DND-41 (cell line): ENCODE measurements at regions not wholly inside any gene's neighbourhood (a gene's known extent, or its start where the extent isn't known, plus 50 kb on each side); places are given as distances from the start of the nearest gene placed in this dataset.

Source experiments
- ATAC-seq: fragments of 200-7000 bp; cut with Tn5 transposase; 3 replicates; pipeline ENCODE4 v1.9.1; 2021; ENCODE audit warnings: low read depth; ENCODE audit not compliant: insufficient read depth
- DNase-seq: peaks from one replicate; pipeline ENCODE4 v3.0.0-alpha.2; 2020
- H2AFZ ChIP-seq: 2 replicates; pipeline ENCODE4 v1.6.0; 2012; ENCODE audit warnings: low read depth, low read length
- H3K27ac ChIP-seq: 2 replicates; pipeline ENCODE4 v1.5.1; 2012; ENCODE audit warnings: low read length, inconsistent platforms
- H3K27me3 ChIP-seq: fragments of 200-600 bp; sonication (generic); 2 replicates; pipeline ENCODE4 v1.6.0; 2012; ENCODE audit warnings: low read length, mild to moderate bottlenecking, inconsistent platforms; ENCODE audit not compliant: insufficient read depth, poor library complexity
- H3K36me3 ChIP-seq: 2 replicates; pipeline ENCODE4 v1.5.1; 2012; ENCODE audit warnings: low read length, inconsistent platforms; ENCODE audit not compliant: insufficient read depth
- H3K4me1 ChIP-seq: 2 replicates; pipeline ENCODE4 v1.5.1; 2012; ENCODE audit warnings: mild to moderate bottlenecking, low read length; ENCODE audit not compliant: insufficient read depth
- H3K4me2 ChIP-seq: 2 replicates; pipeline ENCODE4 v1.6.0; 2012; ENCODE audit warnings: mild to moderate bottlenecking, moderate library complexity, low read length, inconsistent platforms; ENCODE audit not compliant: insufficient read depth
- H3K4me3 ChIP-seq, 2 experiments: fragments of 200-600 bp in 1 of 2; shearing (Covaris generic) in 1 of 2; 2 replicates each; pipeline ENCODE4 v1.5.1; 2012 to 2016; ENCODE audit warnings: inconsistent platforms in 2 of 2, low read length in 2 of 2, mild to moderate bottlenecking in 2 of 2, low read depth in 1 of 2, moderate library complexity in 1 of 2
- H3K79me2 ChIP-seq: 2 replicates; pipeline ENCODE4 v1.6.0; 2012; ENCODE audit warnings: low read length, inconsistent platforms; ENCODE audit not compliant: insufficient read depth
- H3K9ac ChIP-seq: 2 replicates; pipeline ENCODE4 v1.6.0; 2012; ENCODE audit warnings: low read depth, mild to moderate bottlenecking, inconsistent platforms, low read length, moderate library complexity
- H3K9me3 ChIP-seq: 2 replicates; pipeline ENCODE4 v1.5.1; 2012; ENCODE audit warnings: low read length, moderate library complexity, mild to moderate bottlenecking, inconsistent platforms; ENCODE audit not compliant: insufficient read depth, severe bottlenecking
- H4K20me1 ChIP-seq: 2 replicates; pipeline ENCODE4 v1.6.0; 2012; ENCODE audit warnings: low read length; ENCODE audit not compliant: insufficient read depth
- EZH2 ChIP-seq: IDR thresholded peaks from 3 replicates; pipeline ENCODE4 v1.6.1; 2012; ENCODE audit warnings: borderline replicate concordance, low read depth, mild to moderate bottlenecking, moderate library complexity, low read length, inconsistent platforms; ENCODE audit not compliant: severe bottlenecking
- TF ChIP-seq, protein P1 (sequence below): IDR thresholded peaks from 2 replicates; pipeline ENCODE4 v1.5.1; 2012; ENCODE audit warnings: borderline replicate concordance, low read length, moderate library complexity, mild to moderate bottlenecking; ENCODE audit not compliant: poor library complexity, severe bottlenecking; ENCODE audit errors: extremely low read depth

DNA sequence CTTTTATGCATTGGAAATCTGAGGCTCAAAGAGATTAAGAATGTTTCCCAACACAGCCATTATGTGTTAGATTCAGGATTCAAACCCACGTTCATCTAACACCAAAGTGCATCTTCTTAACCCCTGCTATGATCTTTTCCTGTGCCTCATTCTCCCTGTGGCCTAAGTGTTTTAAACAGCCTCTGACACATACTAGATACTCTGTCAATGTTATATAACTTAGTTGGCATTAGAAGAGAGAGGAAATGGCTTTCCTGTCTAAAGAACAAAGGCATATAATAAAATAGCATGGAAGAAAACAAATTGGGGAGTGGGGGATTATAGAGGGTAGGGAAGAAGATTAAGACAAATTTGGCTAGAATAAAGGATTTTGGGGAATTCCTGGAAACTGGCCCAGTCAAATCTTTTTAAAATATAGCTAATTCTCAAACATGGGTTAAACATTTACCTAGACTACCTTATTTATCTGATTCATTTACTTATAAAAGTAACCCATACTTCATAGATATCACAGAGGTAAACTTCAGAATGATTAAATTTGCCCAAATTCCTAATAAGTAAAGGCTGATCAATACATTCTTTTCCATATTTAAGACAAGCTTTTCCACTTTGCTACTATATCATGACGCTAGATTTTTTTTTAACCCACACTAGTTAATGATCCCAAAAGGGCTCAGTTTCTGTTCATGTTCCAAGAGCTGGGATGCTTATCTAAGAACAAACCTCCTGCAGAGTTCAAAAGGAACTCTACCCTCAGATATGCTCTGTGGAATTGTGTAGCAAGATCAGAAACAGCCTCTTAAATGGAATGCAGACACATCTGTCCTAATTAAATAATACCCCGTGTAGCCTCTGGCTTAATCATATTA is 122.9 kb upstream of the PTPRG start:
- no peak for DNase-seq
- TF ChIP-seq EZH2, result no peak
- TF ChIP-seq, protein P1, sequence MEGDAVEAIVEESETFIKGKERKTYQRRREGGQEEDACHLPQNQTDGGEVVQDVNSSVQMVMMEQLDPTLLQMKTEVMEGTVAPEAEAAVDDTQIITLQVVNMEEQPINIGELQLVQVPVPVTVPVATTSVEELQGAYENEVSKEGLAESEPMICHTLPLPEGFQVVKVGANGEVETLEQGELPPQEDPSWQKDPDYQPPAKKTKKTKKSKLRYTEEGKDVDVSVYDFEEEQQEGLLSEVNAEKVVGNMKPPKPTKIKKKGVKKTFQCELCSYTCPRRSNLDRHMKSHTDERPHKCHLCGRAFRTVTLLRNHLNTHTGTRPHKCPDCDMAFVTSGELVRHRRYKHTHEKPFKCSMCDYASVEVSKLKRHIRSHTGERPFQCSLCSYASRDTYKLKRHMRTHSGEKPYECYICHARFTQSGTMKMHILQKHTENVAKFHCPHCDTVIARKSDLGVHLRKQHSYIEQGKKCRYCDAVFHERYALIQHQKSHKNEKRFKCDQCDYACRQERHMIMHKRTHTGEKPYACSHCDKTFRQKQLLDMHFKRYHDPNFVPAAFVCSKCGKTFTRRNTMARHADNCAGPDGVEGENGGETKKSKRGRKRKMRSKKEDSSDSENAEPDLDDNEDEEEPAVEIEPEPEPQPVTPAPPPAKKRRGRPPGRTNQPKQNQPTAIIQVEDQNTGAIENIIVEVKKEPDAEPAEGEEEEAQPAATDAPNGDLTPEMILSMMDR, result no peak
- no peak overlapping the region for H3K4me2 ChIP-seq

DNA sequence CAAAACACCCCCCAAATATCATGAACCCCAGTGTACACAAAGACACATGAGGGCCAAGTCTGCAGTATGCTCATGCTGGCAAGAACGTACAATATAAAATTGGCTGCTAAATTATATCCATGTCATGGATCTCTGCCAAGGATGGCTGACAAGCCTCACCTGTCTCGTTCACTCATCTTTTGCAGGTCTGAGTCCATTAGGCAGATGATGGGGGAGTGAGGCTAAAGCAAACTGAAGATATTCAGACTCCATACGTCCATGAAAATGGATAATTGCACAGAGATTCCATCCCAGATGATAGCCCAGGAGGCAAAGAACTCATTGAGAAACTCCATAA is 122.3 kb upstream of the PTPRG start:
- no peak for TF ChIP-seq EZH2
- TF ChIP-seq, protein P1, result no peak
- H3K9ac ChIP-seq, result no peak overlapping the region
- ATAC-seq, result no peak

More for the DNA sequence above, 122.9 kb upstream of the PTPRG start:
- ATAC-seq, result no peak
- Histone ChIP-seq H3K27me3 (no peaks in the 10 kb centered on the region), H3K36me3 (no peaks in the 10 kb centered on the region), H3K4me1 (no peaks in the 10 kb centered on the region), H3K9ac (no peak overlapping the region), H3K4me3 (no peak overlapping the region), H3K9me3 (peaks cover 3% of the 10 kb centered on the region), H4K20me1 (no peaks in the 10 kb centered on the region), H2AFZ (no peak overlapping the region), H3K79me2 (no peaks in the 10 kb centered on the region), H3K27ac (no peak overlapping the region)

DNA sequence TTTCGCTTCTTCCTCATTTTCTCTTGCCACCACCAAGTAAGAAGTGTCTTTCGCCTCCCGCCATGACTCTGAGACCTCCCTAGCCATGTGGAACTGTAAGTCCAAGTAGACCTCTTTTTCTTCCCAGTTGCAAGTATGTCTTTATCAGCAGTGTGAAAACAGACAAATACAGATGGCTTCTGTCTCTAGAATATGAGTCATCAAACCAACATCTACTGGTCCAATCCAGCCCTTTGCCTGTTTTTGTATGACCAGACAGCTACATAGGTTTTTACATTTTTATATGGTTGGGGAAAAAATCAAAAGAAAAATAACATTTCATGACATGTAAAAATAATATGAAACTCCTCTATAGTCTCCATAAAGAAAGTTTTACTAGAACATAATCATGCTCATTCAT is 118.7 kb upstream of the PTPRG start:
- H3K79me2 ChIP-seq, result no peaks in the 10 kb centered on the region
- no peak overlapping the region for H2AFZ ChIP-seq
- no peaks in the 10 kb centered on the region for H4K20me1 ChIP-seq
- DNase-seq (no peak), ATAC-seq (no peak)
- no peak overlapping the region for H3K4me2 ChIP-seq
- no peaks in the 10 kb centered on the region for H3K36me3 ChIP-seq
- TF ChIP-seq, protein P1, result no peak
- TF ChIP-seq EZH2, result no peak
- H3K9me3 ChIP-seq, result no peaks in the 10 kb centered on the region
- no peak overlapping the region for H3K4me3 ChIP-seq
- H3K27ac ChIP-seq, result no peak overlapping the region
- no peaks in the 10 kb centered on the region for H3K4me1 ChIP-seq
- H3K27me3 ChIP-seq, result no peaks in the 10 kb centered on the region
- H3K9ac ChIP-seq, result no peak overlapping the region

More for the DNA sequence above, 122.3 kb upstream of the PTPRG start:
- H3K4me1 ChIP-seq, result no peaks in the 10 kb centered on the region
- no peaks in the 10 kb centered on the region for H4K20me1 ChIP-seq
- no peaks in the 10 kb centered on the region for H3K27me3 ChIP-seq
- peaks cover 3% of the 10 kb centered on the region for H3K9me3 ChIP-seq
- no peaks in the 10 kb centered on the region for H3K79me2 ChIP-seq
- H3K4me2 ChIP-seq, result no peak overlapping the region
- no peak overlapping the region for H2AFZ ChIP-seq
- H3K36me3 ChIP-seq, result no peaks in the 10 kb centered on the region
- H3K4me3 ChIP-seq, result no peak overlapping the region
- H3K27ac ChIP-seq, result no peak overlapping the region
- no peak for DNase-seq
